ENCODE measurements at regions not wholly inside any gene's neighbourhood (a gene's known extent, or its start where the extent isn't known, plus 50 kb on each side); places are given as distances from the start of the nearest gene placed in this dataset.

GRCh38 chrX:39988496-39988895, 109.3 kb downstream of the BCOR start:
- Histone ChIP-seq H3K4me2 (ENCODE audit: insufficient read depth, insufficient read length, low read length) (no peak overlapping the region), H2AK5ac (ENCODE audit: insufficient read length, low read length) (no peak overlapping the region), H4K20me1 (ENCODE audit: control insufficient read depth, insufficient read depth, insufficient read length) (no peaks in the 10 kb centered on the region), H3T11ph (ENCODE audit: low read length) (no peak overlapping the region), H3K4me1 (ENCODE audit: insufficient read depth, low read length) (no peaks in the 10 kb centered on the region; the same call in 1 of the 2 replicates), H2AFZ (ENCODE audit: low read length) (no peak overlapping the region), H4K8ac (replicated peaks; ENCODE audit: insufficient read length, low read depth, low read length) (no peak overlapping the region), H3K79me1 (ENCODE audit: insufficient read depth, low read depth, low read length, poor library complexity, severe bottlenecking) (no peaks in the 10 kb centered on the region), H3K4ac (ENCODE audit: low read depth, low read length) (no peak overlapping the region), H4K91ac (ENCODE audit: insufficient read length, low read depth, low read length) (no peak overlapping the region), H3K9ac (ENCODE audit: extremely low read depth, insufficient read length, low read length) (no peak overlapping the region), H2BK5ac (ENCODE audit: insufficient read length, low read length) (no peak overlapping the region), H4K5ac (ENCODE audit: insufficient read length, low read depth, low read length) (no peak overlapping the region), H2BK120ac (ENCODE audit: low read depth, low read length, poor library complexity, severe bottlenecking) (no peak overlapping the region), H3K9me3 (ENCODE audit: control insufficient read depth, low read depth, low read length) (no peaks in the 10 kb centered on the region), H3K18ac (ENCODE audit: insufficient read length, low read depth, low read length) (no peak overlapping the region), H3K79me2 (ENCODE audit: insufficient read depth, low read length) (no peaks in the 10 kb centered on the region), H3K23me2 (ENCODE audit: insufficient read length, low read depth, low read length, poor library complexity, severe bottlenecking) (no peaks in the 10 kb centered on the region), H2BK20ac (ENCODE audit: low read depth, low read length, poor library complexity, severe bottlenecking) (no peak overlapping the region), H3K23ac (ENCODE audit: insufficient read length, low read depth, low read length) (no peak overlapping the region), H2BK12ac (ENCODE audit: insufficient read length, low read depth, low read length) (no peak overlapping the region), H3K56ac (ENCODE audit: insufficient read length, low read depth, low read length) (no peak overlapping the region), H2BK15ac (ENCODE audit: low read depth, low read length) (no peak overlapping the region), H3K27ac (ENCODE audit: insufficient read length, low read depth, low read length) (no peak overlapping the region), H3K14ac (ENCODE audit: insufficient read depth, low read length) (no peak overlapping the region), H3K27me3 (ENCODE audit: insufficient read depth, low read length) (no peaks in the 10 kb centered on the region)
- Mint-ChIP-seq H3K4me3 (no peak overlapping the region), H3K27me3 (ENCODE audit: low read depth) (peaks cover 2% of the 10 kb centered on the region), H3K27ac (no peak overlapping the region), H3K36me3 (ENCODE audit: insufficient read depth in 1 of 3, low read depth in 3 of 3) (peaks cover 0 to under 1% (median 0%) of the 10 kb centered on the region in 3 experiments; a peak in 3 of 7 replicates), H3K9me3 (peaks cover 54 to 60% of the 10 kb centered on the region in 2 experiments), H3K4me1 (peaks cover 6 to 19% of the 10 kb centered on the region in 2 experiments)
- DNase-seq = no peak
- no peak for TF ChIP-seq CTCF (conservative IDR thresholded peaks at IDR 0.05)

Measured in H9 (cell line).